Thyroid gland (tissue), 4 donors: ENCODE measurements at regions not wholly inside any gene's neighbourhood (a gene's known extent, or its start where the extent isn't known, plus 50 kb on each side); places are given as distances from the start of the nearest gene placed in this dataset.

Source experiments
- DNase-seq, 2 donors: peaks; one replicate each; pipeline ENCODE4 v3.0.0-alpha.2; 2019
- H3K27ac ChIP-seq, 3 donors: fragments of 200-600 bp; sonication (generic); 1 replicate in 2 of 3; 2 replicates in 1 of 3; pipeline ENCODE4 v1.5.1; 2016 to 2019; ENCODE audit warnings: mild to moderate bottlenecking in 1 of 3, moderate library complexity in 1 of 3
- H3K27me3 ChIP-seq: fragments of 200-600 bp; sonication (generic); one replicate; pipeline ENCODE4 v1.5.1; 2019
- H3K36me3 ChIP-seq, 2 donors: fragments of 200-600 bp; sonication (generic); one replicate each; pipeline ENCODE4 v1.5.1; 2016 to 2019
- H3K4me1 ChIP-seq, 2 donors: fragments of 200-600 bp; sonication (generic); one replicate each; pipeline ENCODE4 v1.5.1; 2017 to 2019
- H3K4me3 ChIP-seq, 3 donors: fragments of 200-600 bp; sonication (generic); replicated peaks in 1 of 3; 1 replicate in 2 of 3; 2 replicates in 1 of 3; pipeline ENCODE4 v1.5.1; 2016; ENCODE audit warnings: mild to moderate bottlenecking in 1 of 3
- H3K9me3 ChIP-seq: fragments of 200-600 bp; sonication (generic); one replicate; pipeline ENCODE4 v1.5.1; 2017
- CTCF ChIP-seq, 6 experiments: fragments of 200-600 bp in 3 of 6; fragments of 450-650 bp in 3 of 6; sonication (generic) in 3 of 6; IDR thresholded peaks; one replicate each; pipeline ENCODE4 v1.5.1; 2016 to 2019; ENCODE audit warnings: antibody characterized with exemption in 6 of 6, mild to moderate bottlenecking in 2 of 6, inconsistent platforms in 1 of 6, moderate library complexity in 1 of 6
- POLR2A ChIP-seq, 2 donors: fragments of 450-650 bp; IDR thresholded peaks; one replicate each; pipeline ENCODE4 v1.6.1; 2017; ENCODE audit warnings: antibody characterized with exemption in 2 of 2, mild to moderate bottlenecking in 2 of 2, moderate library complexity in 1 of 2
- WGBS, 2 donors: methylation state at CpG; one replicate each; pipeline ENCODE4 v1.1.5; 2017; 5-methylcytosine and 5-hydroxymethylcytosine counted together
- intact Hi-C: fragments of 100-400 bp; cut with DNase I; formaldehyde crosslinking; loops from one replicate; pipeline ENCODE4 v1.15.1; 2023

GRCh38 chr1:98575955-98576354 is 85.6 kb upstream of the SNX7 start:
- Histone ChIP-seq H3K4me3 (no peak overlapping the region), H3K27me3 (no peaks in the 10 kb centered on the region), H3K9me3 (no peaks in the 10 kb centered on the region), H3K4me1 (no peaks in the 10 kb centered on the region), H3K36me3 (no peaks in the 10 kb centered on the region), H3K27ac (no peak overlapping the region)
- intact Hi-C loops, result no loop called here
- DNase-seq, result no peak
- TF ChIP-seq CTCF (IDR thresholded peaks at IDR 0.05), result no peak
- TF ChIP-seq POLR2A (IDR thresholded peaks at IDR 0.05), result no peak

GRCh38 chr1:98565951-98566350 is 95.6 kb upstream of the SNX7 start:
- WGBS, 2 donors, result 53 to 59% methylated on average over 3 of the region's 3 CpGs
- Histone ChIP-seq H3K4me1 (no peaks in the 10 kb centered on the region), H3K9me3 (no peaks in the 10 kb centered on the region), H3K27me3 (no peaks in the 10 kb centered on the region), H3K27ac (no peak overlapping the region), H3K36me3 (no peaks in the 10 kb centered on the region), H3K4me3 (no peak overlapping the region)
- no peak for DNase-seq
- TF ChIP-seq POLR2A (IDR thresholded peaks at IDR 0.05), result no peak
- TF ChIP-seq CTCF (IDR thresholded peaks at IDR 0.05), result no peak
- intact Hi-C loops, result no loop called here

GRCh38 chr1:98559291-98559690 is 102.2 kb upstream of the SNX7 start:
- Histone ChIP-seq H3K27ac (no peak overlapping the region), H3K4me1 (no peaks in the 10 kb centered on the region), H3K4me3 (no peak overlapping the region), H3K36me3 (no peaks in the 10 kb centered on the region), H3K9me3 (no peaks in the 10 kb centered on the region), H3K27me3 (no peaks in the 10 kb centered on the region)
- WGBS, 2 donors, result 91 to 92% methylated on average over 2 of the region's 2 CpGs
- TF ChIP-seq POLR2A (IDR thresholded peaks at IDR 0.05), result no peak
- no peak for TF ChIP-seq CTCF (IDR thresholded peaks at IDR 0.05)
- intact Hi-C loops, result no loop called here
- DNase-seq, result no peak

GRCh38 chr1:98557895-98558294 is 103.6 kb upstream of the SNX7 start:
- Histone ChIP-seq H3K4me3 (no peak overlapping the region), H3K27me3 (no peaks in the 10 kb centered on the region), H3K9me3 (no peaks in the 10 kb centered on the region), H3K4me1 (no peaks in the 10 kb centered on the region), H3K36me3 (no peaks in the 10 kb centered on the region), H3K27ac (no peak overlapping the region)
- TF ChIP-seq CTCF (IDR thresholded peaks at IDR 0.05) (no peak), POLR2A (IDR thresholded peaks at IDR 0.05) (no peak)
- no peak for DNase-seq
- intact Hi-C loops, result no loop called here
- 36 to 44% methylated on average over 2 of the region's 2 CpGs for WGBS, 2 donors

GRCh38 chr1:98556521-98557158 is 104.9 kb upstream of the SNX7 start:
- WGBS, 2 donors, result 59 to 66% methylated on average over 2 of the region's 2 CpGs
- TF ChIP-seq POLR2A (IDR thresholded peaks at IDR 0.05) (no peak), CTCF (IDR thresholded peaks at IDR 0.05) (peak in 2 of 6 experiments; percentile 7 to 23)
- Histone ChIP-seq H3K27ac (no peak overlapping the region), H3K27me3 (no peaks in the 10 kb centered on the region), H3K9me3 (no peaks in the 10 kb centered on the region), H3K4me3 (no peak overlapping the region), H3K4me1 (no peaks in the 10 kb centered on the region), H3K36me3 (no peaks in the 10 kb centered on the region)
- intact Hi-C loops, result no loop called here
- no peak for DNase-seq
